Transverse colon (tissue), 4 donors: ENCODE measurements at regions not wholly inside any gene's neighbourhood (a gene's known extent, or its start where the extent isn't known, plus 50 kb on each side); places are given as distances from the start of the nearest gene placed in this dataset.
"Not testable (repeated sequence)": the region's sequence is repeated elsewhere in the genome, so short reads cannot be mapped to it uniquely, and the experiment has no call there.

Experiments
- DNase-seq: peaks from one replicate; pipeline ENCODE4 v3.0.0-alpha.2; 2019
- H3K27ac ChIP-seq, 4 donors: fragments of 200-600 bp; sonication (generic); 2 replicates each; pipeline ENCODE4 v1.5.1; 2016 to 2018; ENCODE audit warnings: inconsistent platforms in 4 of 4
- H3K27me3 ChIP-seq: fragments of 200-600 bp; sonication (generic); 2 replicates; pipeline ENCODE4 v1.5.1; 2017; ENCODE audit warnings: inconsistent platforms
- H3K36me3 ChIP-seq, 4 donors: fragments of 200-600 bp; sonication (generic); 2 replicates each; pipeline ENCODE4 v1.5.1; 2017 to 2019; ENCODE audit warnings: inconsistent platforms in 4 of 4
- H3K4me1 ChIP-seq, 4 donors: fragments of 200-600 bp; sonication (generic); 2 replicates each; pipeline ENCODE4 v1.5.1; 2017 to 2020; ENCODE audit warnings: inconsistent platforms in 4 of 4
- H3K4me3 ChIP-seq, 4 donors: fragments of 200-600 bp; sonication (generic); 1 replicate in 1 of 4; 2 replicates in 3 of 4; pipeline versions ENCODE4 v1.5.1 to v1.6.1; 2017 to 2019; ENCODE audit warnings: inconsistent platforms in 4 of 4
- H3K9me3 ChIP-seq, 2 donors: fragments of 200-600 bp; sonication (generic); 2 replicates each; pipeline ENCODE4 v1.5.1; 2017 to 2019; ENCODE audit warnings: inconsistent platforms in 2 of 2
- CTCF ChIP-seq, 5 experiments: fragments of 200-600 bp in 3 of 5; fragments of 450-650 bp in 2 of 5; sonication (generic) in 3 of 5; IDR thresholded peaks; 1 replicate in 2 of 5; 2 replicates in 3 of 5; pipeline ENCODE4 v1.5.1; 2016 to 2017; ENCODE audit warnings: antibody characterized with exemption in 5 of 5, inconsistent platforms in 3 of 5, mild to moderate bottlenecking in 2 of 5, moderate library complexity in 1 of 5
- EP300 ChIP-seq: sonication (generic); formaldehyde crosslinking; IDR thresholded peaks from one replicate; pipeline ENCODE4 v1.6.1; 2017; ENCODE audit warnings: antibody characterized with exemption, low read depth
- POLR2A ChIP-seq: fragments of 450-650 bp; IDR thresholded peaks from one replicate; pipeline ENCODE4 v1.6.1; 2016; ENCODE audit warnings: antibody characterized with exemption, mild to moderate bottlenecking, moderate library complexity
- POLR2AphosphoS5 ChIP-seq, 3 donors: sonication (generic); formaldehyde crosslinking; IDR thresholded peaks; one replicate each; pipeline ENCODE4 v1.6.1; 2016; ENCODE audit warnings: antibody characterized with exemption in 3 of 3
- WGBS, 2 donors: methylation state at CpG; one replicate each; pipeline ENCODE4 v1.1.5; 2018; ENCODE audit warnings: low coverage in 1 of 2; 5-methylcytosine and 5-hydroxymethylcytosine counted together
- in situ Hi-C, 4 donors: fragments of 200-750 bp; cut with MboI; loops; one replicate each; pipeline versions ENCODE4 v1.15.0 to v1.15.1; 2017; ENCODE audit warnings: low sequenced_read_pairs in 3 of 4, low pct_ligation_motif_present in 1 of 4, low pct_unique_long_range_greater_than_20kb in 1 of 4
- intact Hi-C: fragments of 100-400 bp; cut with DNase I; formaldehyde crosslinking; loops from one replicate; pipeline ENCODE4 v1.15.1; 2023; ENCODE audit warnings: low total_unique reads

DNA sequence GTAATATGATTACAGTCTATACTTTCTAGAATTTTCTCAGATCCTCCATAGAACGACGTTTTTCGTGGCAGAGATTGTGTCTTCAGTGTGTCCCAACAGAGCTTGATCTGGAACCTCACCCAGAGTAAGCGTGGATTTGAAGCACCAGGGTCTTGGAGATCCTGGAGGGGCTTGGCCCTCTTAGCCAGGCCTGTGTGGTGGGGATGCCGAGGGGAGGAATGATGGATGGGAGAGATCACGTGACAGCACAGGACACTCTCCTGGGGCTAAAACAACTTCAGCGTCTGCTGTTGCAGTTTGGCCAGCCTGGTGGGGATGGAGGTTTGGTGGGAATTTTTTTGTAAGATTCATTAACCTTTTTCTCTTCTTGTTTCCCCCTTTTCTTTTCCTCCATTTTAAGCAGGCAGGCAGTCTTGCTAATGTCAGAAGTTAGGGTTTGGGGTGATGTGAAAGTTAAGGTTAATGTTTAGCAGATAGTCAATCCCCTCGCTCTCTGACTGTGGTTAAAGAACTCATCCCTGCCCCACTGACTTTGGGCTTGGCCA lies 100.7 kb upstream of the SULF2 start:
- Histone ChIP-seq H3K27me3 (no peaks in the 10 kb centered on the region), H3K4me1 (no peaks in the 10 kb centered on the region), H3K4me3 (no peak overlapping the region), H3K36me3 (no peaks in the 10 kb centered on the region), H3K27ac (no peak overlapping the region), H3K9me3 (no peaks in the 10 kb centered on the region)
- TF ChIP-seq POLR2A: no peak
- intact Hi-C loops (no loop called here), in situ Hi-C loops (no loop called here)
- 60 to 78% methylated on average over 2 to 8 of the region's 8 CpGs for WGBS, 2 donors
- no peak for DNase-seq

- DNase-seq, intact Hi-C loops, H3K27ac ChIP-seq, H3K27me3 ChIP-seq, H3K4me1 ChIP-seq, H3K36me3 ChIP-seq, in situ Hi-C loops, H3K9me3 ChIP-seq, H3K4me3 ChIP-seq: not testable (repeated sequence)
- 42 to 100% methylated on average over 1 of the region's 1 CpG for WGBS, 2 donors
Observed at GRCh38 chr20:47883940-47884339, 98.7 kb upstream of the SULF2 start.

GRCh38 chr20:47883186-47883585 lies 97.9 kb upstream of the SULF2 start:
- H3K27ac ChIP-seq: no peak overlapping the region
- no peak for TF ChIP-seq CTCF (IDR thresholded peaks at IDR 0.05)
- TF ChIP-seq EP300: no peak
- TF ChIP-seq POLR2A: no peak
- TF ChIP-seq POLR2AphosphoS5 (IDR thresholded peaks at IDR 0.05): no peak
- intact Hi-C loops (no loop called here), in situ Hi-C loops (no loop called here)
- no peaks in the 10 kb centered on the region for H3K9me3 ChIP-seq
- H3K36me3 ChIP-seq: no peaks in the 10 kb centered on the region
- H3K4me1 ChIP-seq: no peaks in the 10 kb centered on the region
- no peak for DNase-seq
- H3K4me3 ChIP-seq: no peak overlapping the region
- no peaks in the 10 kb centered on the region for H3K27me3 ChIP-seq
- WGBS, 2 donors: 70 to 100% methylated on average over 1 to 5 of the region's 5 CpGs

GRCh38 chr20:47879771-47880170 lies 94.5 kb upstream of the SULF2 start:
- no peaks in the 10 kb centered on the region for H3K4me1 ChIP-seq
- DNase-seq: no peak
- no peak overlapping the region for H3K4me3 ChIP-seq
- in situ Hi-C loops (no loop called here), intact Hi-C loops (no loop called here)
- no peak overlapping the region for H3K27ac ChIP-seq
- WGBS, 2 donors: 88 to 90% methylated on average over 7 to 15 of the region's 15 CpGs
- H3K27me3 ChIP-seq: no peaks in the 10 kb centered on the region
- no peaks in the 10 kb centered on the region for H3K36me3 ChIP-seq
- TF ChIP-seq EP300 (no peak), CTCF (IDR thresholded peaks at IDR 0.05) (no peak), POLR2A (no peak), POLR2AphosphoS5 (IDR thresholded peaks at IDR 0.05) (no peak)
- H3K9me3 ChIP-seq: no peaks in the 10 kb centered on the region

- TF ChIP-seq POLR2AphosphoS5 (IDR thresholded peaks at IDR 0.05) (no peak), POLR2A (no peak)
- Histone ChIP-seq H3K27ac (no peak overlapping the region), H3K36me3 (no peaks in the 10 kb centered on the region), H3K9me3 (no peaks in the 10 kb centered on the region), H3K4me1 (no peaks in the 10 kb centered on the region), H3K4me3 (no peak overlapping the region), H3K27me3 (no peaks in the 10 kb centered on the region)
- intact Hi-C loops: no loop called here
- DNase-seq: no peak
- WGBS, 2 donors: 67 to 85% methylated on average over 1 to 6 of the region's 6 CpGs
- in situ Hi-C loops: no loop called here
Observed at GRCh38 chr20:47878601-47879027, 93.3 kb upstream of the SULF2 start.
